Loucy (cell line): ENCODE measurements at regions not wholly inside any gene's neighbourhood (a gene's known extent, or its start where the extent isn't known, plus 50 kb on each side); places are given as distances from the start of the nearest gene placed in this dataset.

Experiments
- H2AFZ ChIP-seq: fragments of 200-600 bp; sonication (generic); 2 replicates; pipeline ENCODE4 v1.6.0; 2016; ENCODE audit warnings: antibody characterized with exemption, mild to moderate bottlenecking, low read length, moderate library complexity
- H3F3A ChIP-seq: fragments of 200-600 bp; 2 replicates; pipeline ENCODE4 v1.6.0; 2016; ENCODE audit warnings: antibody characterized with exemption, low read depth, mild to moderate bottlenecking
- H3K27me3 ChIP-seq: fragments of 200-600 bp; sonication (generic); 2 replicates; pipeline ENCODE4 v1.6.1; 2014; ENCODE audit warnings: low read length, mild to moderate bottlenecking; ENCODE audit not compliant: insufficient read depth, poor library complexity, severe bottlenecking
- H3K36me3 ChIP-seq: fragments of 200-600 bp; sonication (generic); 2 replicates; pipeline ENCODE4 v1.6.1; 2016; ENCODE audit warnings: low read length; ENCODE audit not compliant: insufficient read depth
- H3K4me1 ChIP-seq: fragments of 200-600 bp; sonication (generic); 2 replicates; pipeline ENCODE4 v1.5.1; 2014; ENCODE audit warnings: low read length, mild to moderate bottlenecking; ENCODE audit not compliant: insufficient read depth, poor library complexity, severe bottlenecking
- H3K4me2 ChIP-seq: fragments of 200-600 bp; sonication (generic); 2 replicates; pipeline ENCODE4 v1.6.0; 2014; ENCODE audit warnings: antibody characterized with exemption, low read length, low read depth, mild to moderate bottlenecking; ENCODE audit not compliant: poor library complexity, severe bottlenecking
- H3K4me3 ChIP-seq: fragments of 200-600 bp; sonication (generic); 2 replicates; pipeline ENCODE4 v1.5.1; 2014; ENCODE audit warnings: low read length, mild to moderate bottlenecking, mixed read lengths; ENCODE audit not compliant: poor library complexity, severe bottlenecking
- H3K79me2 ChIP-seq: fragments of 200-600 bp; sonication (generic); 2 replicates; pipeline ENCODE4 v1.6.1; 2014; ENCODE audit warnings: low read length; ENCODE audit not compliant: insufficient read depth
- H3K9ac ChIP-seq: fragments of 200-600 bp; sonication (generic); 2 replicates; pipeline ENCODE4 v1.6.0; 2014; ENCODE audit warnings: mild to moderate bottlenecking, low read depth, low read length, moderate library complexity; ENCODE audit not compliant: poor library complexity, severe bottlenecking
- H3K9me2 ChIP-seq: fragments of 200-600 bp; sonication (generic); replicated peaks from 2 replicates; pipeline ENCODE4 v1.6.1; 2016; ENCODE audit warnings: low read depth, low read length, mixed read lengths
- H3K9me3 ChIP-seq: fragments of 200-600 bp; sonication (generic); 2 replicates; pipeline ENCODE4 v1.6.1; 2014; ENCODE audit warnings: mild to moderate bottlenecking, antibody characterized with exemption, low read length, low read depth; ENCODE audit not compliant: insufficient read depth
- H4K20me1 ChIP-seq: fragments of 200-600 bp; sonication (generic); 2 replicates; pipeline ENCODE4 v1.6.0; 2014; ENCODE audit warnings: antibody characterized with exemption, low read length, mild to moderate bottlenecking; ENCODE audit not compliant: insufficient read depth, poor library complexity, severe bottlenecking
- CTCF ChIP-seq: fragments of 200-600 bp; sonication (generic); conservative IDR thresholded peaks from 2 replicates; pipeline ENCODE4 v1.5.1; 2014; ENCODE audit warnings: mild to moderate bottlenecking, antibody characterized with exemption, low read length
- EZH2phosphoT487 ChIP-seq: fragments of 200-600 bp; IDR thresholded peaks from 2 replicates; pipeline ENCODE4 v1.6.1; 2018; ENCODE audit warnings: antibody characterized with exemption, mild to moderate bottlenecking, moderate library complexity, borderline replicate concordance

GRCh38 chr13:40468227-40468838 is 198.1 kb downstream of the FOXO1 start:
- H3K4me3 ChIP-seq = no peak overlapping the region
- no peaks in the 10 kb centered on the region for H4K20me1 ChIP-seq
- no peak overlapping the region for H2AFZ ChIP-seq
- H3F3A ChIP-seq = no peaks in the 10 kb centered on the region
- H3K9me2 ChIP-seq = no peaks in the 10 kb centered on the region
- no peaks in the 10 kb centered on the region for H3K79me2 ChIP-seq
- H3K9me3 ChIP-seq = no peaks in the 10 kb centered on the region
- H3K9ac ChIP-seq = no peak overlapping the region
- no peak overlapping the region for H3K4me2 ChIP-seq
- TF ChIP-seq EZH2phosphoT487 (no peak), CTCF (no peak)
- peaks cover 7% of the 10 kb centered on the region for H3K4me1 ChIP-seq
- H3K36me3 ChIP-seq = no peaks in the 10 kb centered on the region
- no peaks in the 10 kb centered on the region for H3K27me3 ChIP-seq

- no peaks in the 10 kb centered on the region for H3F3A ChIP-seq
- H3K9me3 ChIP-seq = no peaks in the 10 kb centered on the region
- H3K9ac ChIP-seq = no peak overlapping the region
- no peaks in the 10 kb centered on the region for H4K20me1 ChIP-seq
- no peak overlapping the region for H3K4me2 ChIP-seq
- H3K79me2 ChIP-seq = no peaks in the 10 kb centered on the region
- no peaks in the 10 kb centered on the region for H3K9me2 ChIP-seq
- no peaks in the 10 kb centered on the region for H3K36me3 ChIP-seq
- H3K27me3 ChIP-seq = no peaks in the 10 kb centered on the region
- no peak overlapping the region for H2AFZ ChIP-seq
- no peak overlapping the region for H3K4me3 ChIP-seq
- H3K4me1 ChIP-seq = peaks cover 7% of the 10 kb centered on the region
- no peak for TF ChIP-seq EZH2phosphoT487
- TF ChIP-seq CTCF = no peak
Observed at GRCh38 chr13:40469581-40470310, 196.7 kb downstream of the FOXO1 start.

- H3K9ac ChIP-seq = no peak overlapping the region
- no peak overlapping the region for H2AFZ ChIP-seq
- no peaks in the 10 kb centered on the region for H4K20me1 ChIP-seq
- no peaks in the 10 kb centered on the region for H3K27me3 ChIP-seq
- no peaks in the 10 kb centered on the region for H3K79me2 ChIP-seq
- H3K9me3 ChIP-seq = no peaks in the 10 kb centered on the region
- no peaks in the 10 kb centered on the region for H3K9me2 ChIP-seq
- no peak for TF ChIP-seq CTCF
- H3F3A ChIP-seq = no peaks in the 10 kb centered on the region
- no peak overlapping the region for H3K4me3 ChIP-seq
- H3K36me3 ChIP-seq = no peaks in the 10 kb centered on the region
- peaks cover 7% of the 10 kb centered on the region for H3K4me1 ChIP-seq
- no peak overlapping the region for H3K4me2 ChIP-seq
Observed at GRCh38 chr13:40470660-40471059, 195.8 kb downstream of the FOXO1 start.
